PC-3 (cell line): ENCODE measurements at regions not wholly inside any gene's neighbourhood (a gene's known extent, or its start where the extent isn't known, plus 50 kb on each side); places are given as distances from the start of the nearest gene placed in this dataset.

ENCODE experiments used
- EZH2 ChIP-seq: fragments of 300-600 bp; sonication (generic); IDR thresholded peaks from one replicate; pipeline ENCODE4 v1.6.1; 2017; ENCODE audit warnings: antibody characterized with exemption, mild to moderate bottlenecking, low read length; ENCODE audit not compliant: unreplicated experiment
- EZH2phosphoT487 ChIP-seq: fragments of 300-600 bp; sonication (generic); IDR thresholded peaks from 2 replicates; pipeline ENCODE4 v1.6.1; 2018; ENCODE audit warnings: mild to moderate bottlenecking, antibody characterized with exemption, low read length, borderline replicate concordance
- TF ChIP-seq, protein P1 (sequence below): fragments of 300-600 bp; sonication (generic); conservative IDR thresholded peaks from 2 replicates; pipeline ENCODE4 v1.5.1; 2017; ENCODE audit warnings: antibody characterized with exemption, low read depth, mild to moderate bottlenecking, low read length

GRCh38 chr7:156479596-156479995 lies 161.0 kb upstream of the RNF32 start:
- TF ChIP-seq, protein P1, sequence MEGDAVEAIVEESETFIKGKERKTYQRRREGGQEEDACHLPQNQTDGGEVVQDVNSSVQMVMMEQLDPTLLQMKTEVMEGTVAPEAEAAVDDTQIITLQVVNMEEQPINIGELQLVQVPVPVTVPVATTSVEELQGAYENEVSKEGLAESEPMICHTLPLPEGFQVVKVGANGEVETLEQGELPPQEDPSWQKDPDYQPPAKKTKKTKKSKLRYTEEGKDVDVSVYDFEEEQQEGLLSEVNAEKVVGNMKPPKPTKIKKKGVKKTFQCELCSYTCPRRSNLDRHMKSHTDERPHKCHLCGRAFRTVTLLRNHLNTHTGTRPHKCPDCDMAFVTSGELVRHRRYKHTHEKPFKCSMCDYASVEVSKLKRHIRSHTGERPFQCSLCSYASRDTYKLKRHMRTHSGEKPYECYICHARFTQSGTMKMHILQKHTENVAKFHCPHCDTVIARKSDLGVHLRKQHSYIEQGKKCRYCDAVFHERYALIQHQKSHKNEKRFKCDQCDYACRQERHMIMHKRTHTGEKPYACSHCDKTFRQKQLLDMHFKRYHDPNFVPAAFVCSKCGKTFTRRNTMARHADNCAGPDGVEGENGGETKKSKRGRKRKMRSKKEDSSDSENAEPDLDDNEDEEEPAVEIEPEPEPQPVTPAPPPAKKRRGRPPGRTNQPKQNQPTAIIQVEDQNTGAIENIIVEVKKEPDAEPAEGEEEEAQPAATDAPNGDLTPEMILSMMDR, result no peak
- TF ChIP-seq EZH2 (no peak), EZH2phosphoT487 (no peak)
